Ureter (tissue), 1 donor: ENCODE measurements at regions not wholly inside any gene's neighbourhood (a gene's known extent, or its start where the extent isn't known, plus 50 kb on each side); places are given as distances from the start of the nearest gene placed in this dataset.

Experiments used
- DNase-seq: peaks from one replicate; pipeline ENCODE4 v3.0.0-alpha.2; 2020; ENCODE audit warnings: low spot score
- donor health status: DM: yes; HTN: yes; CAD: no.

DNA sequence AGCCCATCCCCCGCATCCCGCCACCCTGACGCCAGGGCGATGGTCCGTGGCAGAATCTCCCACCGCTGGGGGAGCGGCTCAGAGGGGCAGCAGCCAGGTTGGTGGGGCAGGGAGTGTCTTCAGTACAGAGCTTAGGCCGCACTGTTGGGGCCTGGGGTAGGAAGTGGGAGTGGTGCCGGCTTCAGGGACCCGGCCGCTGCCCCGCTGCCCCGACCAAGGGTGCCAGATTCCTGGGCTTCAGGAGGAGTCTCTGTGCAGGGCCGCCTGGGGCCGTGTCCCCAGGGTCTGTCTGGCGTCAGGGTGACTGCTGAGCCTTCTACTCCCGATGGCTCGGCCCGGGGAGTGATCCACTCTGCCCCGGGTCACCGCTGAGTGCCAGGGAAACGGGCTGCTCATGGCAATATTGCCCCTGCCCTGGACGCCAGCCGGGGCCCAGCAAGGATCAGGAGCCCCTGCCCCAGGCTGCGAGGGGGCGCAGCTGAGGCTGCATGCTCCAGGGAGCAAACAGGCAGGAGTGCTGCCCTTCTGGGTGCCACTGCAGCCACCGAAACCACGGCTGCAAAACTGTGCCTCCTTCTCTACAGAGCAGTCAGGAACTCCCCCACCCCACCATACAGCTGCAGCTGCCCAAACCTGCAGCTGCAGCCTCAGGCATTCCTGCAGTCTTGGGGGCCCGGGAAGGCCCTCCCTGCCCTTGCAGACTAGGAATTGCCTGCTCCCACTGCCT, 1206.1 kb downstream of the ARAP2 start:
- DNase-seq: no peak

DNA sequence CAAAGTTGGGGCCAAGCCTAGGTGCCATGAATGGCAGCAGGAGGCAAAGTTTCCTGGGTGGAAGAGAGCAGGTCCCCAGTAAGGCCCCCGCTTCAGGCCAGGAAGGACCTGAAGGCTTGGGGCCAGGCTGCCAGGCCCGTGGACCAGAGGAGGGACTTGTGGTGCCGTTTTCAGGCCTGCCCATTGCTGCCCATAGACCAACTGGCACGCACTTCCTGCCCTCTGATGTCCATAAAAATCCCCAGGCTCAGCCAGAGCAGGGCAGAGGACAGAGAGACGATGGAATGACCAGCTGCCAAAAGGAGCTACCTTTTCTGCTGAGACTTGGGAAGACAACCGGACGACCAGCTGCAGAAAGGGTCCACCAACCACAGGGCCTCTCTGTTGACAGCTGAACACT, 1205.5 kb downstream of the ARAP2 start:
- no peak for DNase-seq

DNA sequence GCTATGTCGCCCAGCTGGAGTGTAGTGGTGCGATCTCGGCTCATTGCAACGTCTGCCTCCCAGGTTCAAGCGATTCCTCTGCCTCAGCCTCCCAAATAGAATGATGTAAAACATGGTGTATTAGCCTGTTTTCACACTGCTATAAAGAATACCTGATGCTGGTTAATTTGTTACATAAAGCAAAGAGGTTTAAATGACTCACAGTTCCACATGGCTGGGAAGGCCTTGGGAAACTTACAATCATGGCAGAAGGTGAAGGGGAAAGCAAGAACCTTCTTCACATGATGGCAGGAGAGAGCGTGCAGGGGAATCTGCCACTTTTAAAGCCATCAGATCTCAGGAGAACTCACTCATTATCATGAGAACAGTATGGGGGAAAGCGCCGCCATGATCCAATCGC, 1191.8 kb downstream of the ARAP2 start:
- no peak for DNase-seq

DNA sequence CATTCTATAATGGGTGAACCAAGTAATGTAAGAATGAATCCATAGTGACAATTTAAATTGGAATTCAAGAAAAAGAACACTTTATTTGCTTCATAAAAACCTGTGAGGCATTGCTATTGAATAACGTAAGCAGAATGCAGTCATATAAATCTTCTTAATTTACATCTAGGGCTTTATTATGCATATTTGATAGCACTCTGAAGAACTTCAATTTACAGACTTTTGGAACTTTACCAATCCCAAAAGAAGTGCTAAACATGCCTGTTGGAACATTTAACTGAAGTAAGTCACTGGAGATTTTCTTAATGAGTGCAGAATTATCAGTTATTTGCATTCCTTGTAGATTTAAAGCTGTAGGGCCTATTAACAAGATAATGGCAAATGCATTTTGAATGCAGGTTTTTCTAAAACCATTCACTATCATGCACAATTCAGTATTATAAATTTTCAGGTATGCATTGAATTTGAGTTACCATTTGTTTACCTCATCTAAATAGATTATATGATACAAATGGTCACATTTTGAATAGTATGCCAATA, 1181.2 kb downstream of the ARAP2 start:
- no peak for DNase-seq

DNA sequence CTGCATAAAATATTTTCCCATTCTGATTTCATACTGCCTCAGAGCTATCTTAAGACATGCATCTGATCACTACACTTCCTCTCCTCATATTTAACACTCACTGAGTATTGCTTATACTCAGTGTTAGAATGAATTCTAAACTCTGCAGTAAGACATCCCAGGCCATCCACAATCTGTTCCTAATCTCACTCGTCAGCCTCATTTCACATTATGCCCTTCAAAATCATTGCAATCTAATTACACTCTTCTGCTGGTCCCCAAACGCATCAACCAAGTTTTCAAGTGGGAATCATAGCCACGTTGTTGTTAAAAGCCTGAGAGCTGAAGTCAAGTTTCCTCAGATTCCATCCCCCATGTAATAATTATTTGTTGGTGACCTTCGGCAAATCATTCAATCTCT, 1177.9 kb downstream of the ARAP2 start:
- no peak for DNase-seq

DNA sequence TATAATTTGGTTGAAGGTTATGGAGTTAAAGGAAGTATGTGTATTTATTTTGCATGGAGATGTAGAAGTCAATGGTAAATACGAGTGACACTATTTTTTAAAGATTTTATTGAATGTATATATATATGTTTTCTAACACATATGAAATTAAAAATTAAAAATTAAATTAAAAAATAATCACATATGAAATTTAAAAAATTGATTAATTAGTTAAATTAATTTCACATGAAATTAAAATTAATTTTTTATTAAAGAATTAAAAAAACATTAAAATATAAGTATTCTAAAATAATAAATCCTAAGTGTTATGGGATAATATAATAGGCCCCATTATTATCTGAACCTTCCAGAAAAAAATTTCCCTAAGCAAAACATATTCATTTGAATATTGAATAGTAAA, 1163.5 kb downstream of the ARAP2 start:
- no peak for DNase-seq

DNA sequence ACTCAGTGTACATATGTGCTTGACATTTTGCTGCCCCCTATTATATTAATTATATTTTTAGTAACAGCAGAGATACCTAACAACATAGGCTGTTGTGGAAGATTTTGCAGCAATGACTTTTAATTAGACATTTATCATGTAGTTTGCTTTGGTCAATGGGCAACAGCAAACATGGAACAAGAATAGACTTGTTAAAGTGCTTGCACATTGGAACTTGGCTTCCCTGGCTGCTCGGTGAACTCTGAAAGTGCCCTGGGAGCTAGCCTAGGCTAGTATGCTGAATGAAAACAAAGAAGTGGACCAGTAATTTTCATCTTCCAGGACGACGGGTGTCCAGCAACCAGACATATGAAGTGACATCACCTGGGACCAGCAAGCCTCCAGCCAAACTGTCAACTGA, 1157.1 kb downstream of the ARAP2 start:
- DNase-seq: no peak

DNA sequence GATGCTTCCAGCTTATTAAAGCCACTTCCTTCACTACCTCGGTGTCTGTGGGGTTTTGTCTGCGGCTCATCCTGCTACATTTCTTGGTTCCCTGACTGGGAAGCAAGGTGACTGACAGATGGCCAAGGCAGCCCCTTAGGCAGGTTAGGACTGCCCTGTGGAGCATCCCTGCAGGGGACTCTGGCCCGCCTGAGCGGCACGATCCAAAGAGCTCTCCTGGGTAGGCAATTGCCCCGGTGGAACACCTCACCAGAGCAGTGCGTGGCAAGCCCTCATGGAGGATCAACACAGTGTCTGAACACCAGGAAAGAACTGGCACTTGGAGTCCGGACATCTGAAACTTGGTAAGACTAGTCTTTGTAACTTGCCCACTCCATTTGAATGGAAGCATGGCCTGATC, 1143.4 kb downstream of the ARAP2 start:
- no peak for DNase-seq

DNA sequence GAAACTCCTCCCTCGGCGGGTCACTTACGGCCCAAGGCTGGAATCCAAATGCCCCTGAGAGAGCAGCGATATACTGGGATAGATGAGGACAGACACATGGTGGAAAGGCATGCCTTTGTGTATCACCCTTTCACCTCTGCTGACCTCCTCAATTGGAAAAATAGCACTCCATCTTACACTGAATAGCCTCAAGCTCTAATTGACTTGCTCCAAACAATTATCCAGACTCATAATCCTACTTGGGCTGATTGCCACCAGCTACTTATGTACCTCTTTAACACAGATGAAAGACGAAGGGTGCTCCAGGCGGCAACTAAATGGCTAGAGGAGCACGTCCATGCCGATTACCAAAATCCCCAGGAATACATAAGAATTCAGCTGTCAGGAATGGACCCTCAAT, 1142.2 kb downstream of the ARAP2 start:
- DNase-seq: no peak

DNA sequence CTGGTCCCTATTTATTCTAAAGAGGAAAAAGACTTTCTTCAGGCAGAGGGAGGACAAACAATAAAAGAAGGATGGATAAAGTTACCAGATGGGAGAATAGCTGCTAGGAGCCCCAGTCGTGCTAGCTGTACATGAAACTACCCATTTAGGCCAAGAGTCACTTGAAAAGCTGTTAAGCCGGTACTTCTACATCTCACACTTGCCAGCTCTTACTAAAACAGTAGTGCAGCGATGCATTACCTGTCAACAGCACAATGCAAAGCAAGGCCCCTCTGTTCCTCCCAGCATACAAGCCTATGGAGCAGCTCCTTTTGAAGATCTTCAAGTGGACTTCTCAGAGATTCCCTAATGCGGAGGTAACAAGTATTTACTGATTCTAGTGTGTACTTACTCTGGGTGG, 1138.8 kb downstream of the ARAP2 start:
- DNase-seq: no peak

DNA sequence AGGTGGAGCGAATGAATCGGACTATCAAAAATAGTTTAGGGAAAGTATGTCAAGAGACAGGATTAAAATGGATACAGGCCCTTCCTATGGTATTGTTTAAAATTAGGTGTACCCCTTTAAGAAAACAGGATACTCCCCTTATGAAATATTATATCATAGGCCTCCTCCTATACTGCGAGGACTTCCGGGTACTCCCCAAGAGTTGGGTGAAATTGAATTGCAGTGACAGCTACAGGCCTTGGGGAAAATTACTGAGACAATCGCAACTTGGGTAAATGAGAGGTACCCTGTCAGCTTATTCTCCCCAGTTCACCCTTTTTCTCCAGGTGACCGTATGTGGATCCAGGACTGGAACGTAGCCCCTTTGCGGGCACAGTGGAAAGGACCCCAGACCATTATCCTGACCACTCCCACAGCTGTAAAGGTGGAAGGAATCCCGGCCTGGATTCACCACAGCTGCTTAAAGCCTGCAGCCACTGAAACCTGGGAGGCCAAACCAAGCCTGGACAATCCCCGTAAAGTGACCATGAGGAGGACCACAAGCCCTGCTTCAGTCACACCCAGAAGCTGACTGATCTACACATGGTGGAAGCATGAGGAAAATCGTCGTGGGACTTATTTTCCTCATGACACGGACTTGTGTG, 1138.1 kb downstream of the ARAP2 start:
- DNase-seq: no peak

DNA sequence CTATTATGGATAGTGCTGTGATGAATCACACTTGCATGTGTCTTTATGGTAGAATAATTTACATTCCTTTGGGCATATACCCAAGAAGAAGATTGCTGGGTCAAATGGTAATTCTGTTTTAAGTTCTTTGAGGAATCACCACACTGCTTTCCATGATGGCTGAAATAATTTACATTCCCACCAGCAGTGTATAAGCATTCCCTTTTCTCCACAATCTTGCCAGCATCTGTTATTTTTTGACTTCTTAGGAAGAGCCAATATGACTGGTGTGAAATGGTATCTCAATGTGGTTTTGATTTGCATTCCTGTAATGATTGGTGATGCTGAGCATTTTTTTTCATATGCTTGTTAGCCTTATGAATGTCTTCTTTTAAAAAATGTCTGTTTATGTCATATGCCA, 1120.2 kb downstream of the ARAP2 start:
- DNase-seq: no peak

DNA sequence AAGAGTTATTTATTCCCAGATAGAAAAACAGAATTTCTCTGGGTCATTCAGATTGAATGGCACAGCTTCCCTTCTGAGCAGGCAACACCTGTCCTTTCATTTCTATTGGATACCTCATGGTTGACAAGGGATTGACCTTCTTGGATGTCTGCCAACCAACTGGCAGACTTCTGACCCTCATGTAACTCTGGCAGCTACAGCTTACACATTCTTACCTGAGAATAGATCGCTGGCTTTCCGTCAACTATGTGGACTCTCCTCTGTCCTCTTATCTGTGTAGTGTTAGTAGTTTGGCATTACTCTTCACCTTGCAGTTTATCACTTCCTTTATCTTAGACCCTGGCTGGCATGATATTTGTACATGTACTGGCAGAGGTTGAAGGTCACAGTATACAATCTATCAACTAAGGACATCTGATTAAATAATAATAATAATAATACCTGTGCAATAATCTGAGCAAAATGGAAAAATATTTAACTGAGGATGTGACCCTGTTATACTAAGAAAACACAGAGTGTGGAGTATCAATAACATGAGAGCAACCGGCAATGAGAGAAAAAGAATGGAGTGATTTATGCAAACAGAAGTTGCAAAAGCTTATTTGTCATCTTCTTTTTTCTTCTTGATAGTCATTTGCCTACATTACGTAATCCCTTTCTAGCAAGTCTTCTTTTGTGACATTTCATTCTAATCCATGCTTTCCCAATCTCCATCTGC, 1118.2 kb downstream of the ARAP2 start:
- DNase-seq: no peak

DNA sequence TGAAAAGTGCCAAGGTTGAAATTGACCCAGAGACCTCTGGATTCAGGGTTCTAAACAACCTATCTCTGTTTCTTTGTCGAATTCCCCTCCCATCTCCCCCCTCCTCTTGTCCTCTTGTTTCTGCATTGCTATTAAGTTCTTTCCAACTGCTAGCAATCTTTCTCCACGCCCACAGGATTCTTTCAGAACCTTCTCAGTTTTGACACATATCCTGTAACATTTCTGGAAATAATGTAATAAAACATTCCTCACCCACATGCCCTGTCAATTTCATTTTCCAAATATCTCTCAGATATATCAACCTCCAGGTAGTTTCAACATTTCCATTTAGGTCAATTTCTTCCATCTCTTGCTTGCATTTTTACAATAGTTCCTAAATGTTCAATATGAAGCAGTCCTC, 1105.9 kb downstream of the ARAP2 start:
- no peak for DNase-seq

DNA sequence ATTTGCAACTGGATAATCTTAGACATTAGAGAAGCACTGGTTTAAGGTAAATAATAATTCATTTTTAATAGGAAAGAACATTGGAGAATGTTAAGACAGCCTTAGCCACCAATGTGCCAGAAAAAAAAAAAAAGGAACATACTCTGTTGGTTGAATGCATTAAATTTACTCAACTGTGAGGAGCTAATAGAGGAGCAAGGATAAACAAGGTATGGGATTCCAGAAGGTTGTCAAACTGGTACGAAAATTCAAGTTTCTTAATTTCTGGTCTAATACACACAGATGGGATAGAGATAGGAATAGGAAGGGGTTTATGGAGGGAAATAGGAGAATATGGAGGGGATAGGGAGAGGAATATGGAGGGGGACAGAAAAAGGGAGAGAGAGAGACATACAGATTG, 1096.6 kb downstream of the ARAP2 start:
- DNase-seq: no peak

DNA sequence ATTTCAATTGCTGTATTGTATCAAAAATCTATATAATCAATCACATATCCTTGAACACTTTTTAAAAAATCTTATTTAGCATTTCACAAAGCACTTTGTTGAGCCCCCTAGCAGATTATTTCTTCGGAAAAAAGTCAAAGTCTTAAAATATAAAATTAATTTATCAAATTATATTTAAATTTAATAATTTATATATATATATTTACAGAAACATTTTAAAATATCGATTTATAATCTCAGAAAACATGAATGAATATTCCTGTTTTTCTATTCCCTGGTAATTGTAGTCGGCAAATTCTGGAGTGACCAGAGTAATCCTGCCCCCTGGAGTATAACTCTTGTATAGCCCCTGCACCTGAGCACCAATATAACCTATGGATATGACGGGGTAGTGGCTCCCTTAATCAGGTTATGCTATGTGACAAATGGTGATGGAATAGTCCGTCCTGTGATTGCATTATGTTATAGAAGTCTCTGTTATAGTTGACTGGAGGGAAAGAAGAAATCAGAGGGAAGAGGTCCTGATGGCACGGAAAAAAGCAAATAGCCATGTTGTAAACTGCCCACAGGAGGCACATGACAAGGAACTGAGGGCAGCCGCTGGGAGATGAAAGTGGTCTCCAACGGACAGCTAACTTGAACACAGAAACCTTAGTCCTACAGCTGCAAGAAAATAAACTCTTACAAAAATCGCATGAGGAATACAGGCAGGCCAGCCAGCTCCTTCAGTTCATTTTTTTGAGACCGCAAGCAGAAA, 1092.3 kb downstream of the ARAP2 start:
- no peak for DNase-seq

DNA sequence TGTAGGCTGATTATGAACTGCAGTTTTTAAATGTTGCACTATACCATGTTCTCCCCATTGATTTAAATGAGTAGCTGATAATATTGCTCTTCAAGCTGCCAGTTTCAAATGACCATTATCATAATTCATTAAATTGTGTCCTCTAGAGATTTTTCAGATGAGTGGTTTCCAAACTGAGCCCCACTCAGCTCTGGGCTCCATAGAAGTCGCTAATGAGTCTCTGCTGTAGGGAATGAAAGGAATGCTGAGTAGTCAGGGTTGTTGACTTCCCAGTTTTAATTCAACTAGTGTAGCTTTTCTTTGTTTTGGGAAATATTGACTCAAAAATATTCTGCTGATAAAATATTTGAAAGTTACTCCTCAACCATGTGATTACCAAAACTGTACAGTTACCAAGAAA, 1081.1 kb downstream of the ARAP2 start:
- no peak for DNase-seq

DNA sequence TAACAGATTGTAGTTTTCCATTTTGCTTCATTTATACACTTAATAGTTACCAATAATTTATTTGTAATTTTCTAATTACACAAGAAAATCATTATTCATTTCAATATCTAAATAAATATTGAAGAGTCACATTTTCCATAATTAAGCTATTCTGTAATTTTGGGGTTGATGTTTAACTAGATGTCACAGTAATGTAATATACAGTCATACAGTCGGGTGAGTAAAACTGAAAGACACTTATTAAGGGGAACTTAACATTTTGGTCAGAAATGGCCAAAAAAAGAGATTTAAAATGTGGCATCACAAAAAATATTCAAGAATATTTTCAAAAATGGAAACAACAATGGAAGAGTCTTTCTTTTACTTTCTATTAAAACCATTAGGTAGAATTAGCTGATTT, 1080.3 kb downstream of the ARAP2 start:
- no peak for DNase-seq

DNA sequence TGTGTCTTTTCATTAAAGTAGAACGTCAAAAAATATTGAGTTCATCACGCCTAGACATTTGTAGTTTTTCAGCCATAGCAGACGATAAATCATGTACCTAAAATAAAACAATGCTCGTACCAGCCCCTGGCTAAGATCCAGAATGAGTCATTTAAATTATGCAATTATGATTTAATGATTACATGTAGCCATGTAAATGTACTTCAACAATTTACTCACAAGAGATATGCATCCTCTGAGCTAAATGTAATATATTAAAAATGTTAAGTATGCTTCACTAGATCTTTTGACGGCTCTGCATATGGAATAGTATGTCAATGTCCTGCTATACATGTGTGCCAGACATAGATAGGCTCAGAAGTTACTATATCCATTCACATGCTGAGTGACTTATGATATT, 1077.8 kb downstream of the ARAP2 start:
- no peak for DNase-seq

DNA sequence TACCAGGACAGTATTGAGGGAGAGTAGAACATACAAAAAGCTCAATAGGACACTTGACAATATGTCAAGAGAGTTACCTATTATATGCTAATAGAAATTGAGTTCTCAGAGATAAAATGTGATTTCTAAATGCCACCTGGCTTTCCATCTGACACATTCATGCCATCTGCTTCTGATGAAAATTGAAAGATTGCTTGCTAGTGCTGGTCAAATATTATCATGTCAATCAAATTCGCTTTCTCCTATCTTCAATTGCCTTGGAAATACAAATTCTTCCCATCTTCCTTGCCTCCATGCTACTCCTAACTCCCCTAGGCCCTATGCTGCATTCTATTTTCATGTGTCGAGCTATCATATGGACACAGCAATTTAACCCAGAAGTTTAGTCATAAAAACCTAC, 1076.9 kb downstream of the ARAP2 start:
- no peak for DNase-seq

DNA sequence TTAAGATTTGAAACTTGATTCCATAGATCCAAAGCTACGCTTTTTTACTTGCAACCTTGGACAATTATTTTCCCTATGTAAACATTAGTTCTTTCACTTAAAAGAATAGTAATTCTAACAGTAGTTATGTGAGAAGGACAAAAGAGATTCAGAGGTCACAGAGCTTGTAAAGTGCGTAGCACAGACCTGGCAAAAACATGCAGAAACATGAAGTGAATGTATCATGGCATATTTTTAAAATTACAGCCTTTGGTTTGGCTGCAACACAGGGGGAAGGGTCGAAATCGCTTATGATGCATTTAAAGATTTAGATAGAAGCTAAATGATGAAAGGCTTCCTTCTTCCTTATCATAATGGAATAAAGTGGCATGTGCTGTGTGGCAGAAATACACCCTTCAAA, 1068.8 kb downstream of the ARAP2 start:
- DNase-seq: no peak

DNA sequence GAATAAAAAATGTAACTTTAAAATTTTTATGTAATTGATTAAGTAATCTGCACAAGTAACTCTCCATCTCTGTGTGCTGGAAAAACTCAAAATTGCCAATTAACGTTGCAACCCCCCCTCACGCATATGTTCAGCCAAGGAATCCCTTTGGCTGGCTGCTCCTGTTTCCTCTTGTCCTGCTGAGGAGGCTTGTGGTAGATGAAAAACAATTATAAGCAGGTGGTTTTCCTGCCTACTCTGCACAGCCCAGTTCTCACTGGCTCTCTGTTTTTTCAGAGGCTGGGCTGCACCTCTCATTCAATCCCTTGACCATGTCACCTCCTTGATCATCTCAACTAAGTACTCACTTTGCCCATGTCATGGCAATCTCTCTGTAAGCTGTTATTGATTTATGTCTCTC, 1068.4 kb downstream of the ARAP2 start:
- DNase-seq: no peak
